ENCODE measurements at regions not wholly inside any gene's neighbourhood (a gene's known extent, or its start where the extent isn't known, plus 50 kb on each side); places are given as distances from the start of the nearest gene placed in this dataset.

DNA sequence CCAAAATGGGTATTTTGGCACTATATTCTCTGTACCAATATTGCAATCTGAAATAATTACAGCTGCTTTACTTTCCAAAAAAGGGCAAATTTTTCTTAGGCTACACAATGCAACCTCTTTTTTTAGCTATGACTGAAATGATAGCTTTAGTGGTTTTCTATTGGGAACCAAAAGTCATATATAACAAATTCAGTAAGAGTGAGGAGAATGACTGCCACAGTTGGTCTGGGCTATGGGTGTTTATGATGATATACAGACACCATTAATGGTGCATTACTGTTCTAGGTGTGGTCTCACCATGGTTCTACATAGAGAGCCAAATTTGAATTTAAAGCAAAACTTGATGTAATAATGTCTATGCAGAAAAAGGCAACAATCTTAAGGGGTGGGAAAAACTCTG is 72.3 kb upstream of the PTBP2 start:
- H3K4me3 ChIP-seq: no peak overlapping the region
- no peak overlapping the region for H3K27ac ChIP-seq
- no peak for TF ChIP-seq Cebpa-rat (IDR thresholded peaks at IDR 0.05)
- H4K20me1 ChIP-seq: no peaks in the 10 kb centered on the region
- no peaks in the 10 kb centered on the region for H3K36me3 ChIP-seq
- no peaks in the 10 kb centered on the region for H3K9me3 ChIP-seq
- H3K4me1 ChIP-seq: peaks cover 5% of the 10 kb centered on the region; the same call in 1 of the 2 replicates
- no peaks in the 10 kb centered on the region for H3K27me3 ChIP-seq
- H3K9ac ChIP-seq: no peak overlapping the region
- H3K4me2 ChIP-seq: no peak overlapping the region

DNA sequence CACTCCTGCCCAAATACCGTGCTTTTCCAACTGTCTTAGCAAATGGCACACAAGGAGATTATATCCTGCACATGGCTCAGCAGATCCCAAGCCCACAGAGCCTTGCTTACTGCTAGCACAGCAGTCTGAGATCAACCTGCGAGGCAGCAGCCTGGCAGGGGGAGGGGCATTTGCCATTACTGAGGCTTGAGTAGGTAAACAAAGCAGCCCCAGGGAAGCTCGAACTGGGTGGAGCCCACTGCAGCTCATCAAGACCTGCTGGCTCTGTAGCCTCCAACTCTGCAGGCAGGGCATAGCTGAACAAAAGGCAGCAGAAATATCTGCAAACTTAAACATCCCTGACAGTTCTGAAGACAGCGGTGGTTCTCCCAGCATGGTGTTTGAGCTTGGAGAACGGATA is 70.1 kb upstream of the PTBP2 start:
- Histone ChIP-seq H3K4me2 (no peak overlapping the region), H3K9ac (no peak overlapping the region), H3K36me3 (no peaks in the 10 kb centered on the region), H4K20me1 (no peaks in the 10 kb centered on the region), H3K4me3 (no peak overlapping the region), H3K27me3 (no peaks in the 10 kb centered on the region), H3K9me3 (no peaks in the 10 kb centered on the region), H3K4me1 (peaks cover 1% of the 10 kb centered on the region; the same call in 1 of the 2 replicates), H3K27ac (no peak overlapping the region)
- no peak for TF ChIP-seq Cebpa-rat (IDR thresholded peaks at IDR 0.05)

DNA sequence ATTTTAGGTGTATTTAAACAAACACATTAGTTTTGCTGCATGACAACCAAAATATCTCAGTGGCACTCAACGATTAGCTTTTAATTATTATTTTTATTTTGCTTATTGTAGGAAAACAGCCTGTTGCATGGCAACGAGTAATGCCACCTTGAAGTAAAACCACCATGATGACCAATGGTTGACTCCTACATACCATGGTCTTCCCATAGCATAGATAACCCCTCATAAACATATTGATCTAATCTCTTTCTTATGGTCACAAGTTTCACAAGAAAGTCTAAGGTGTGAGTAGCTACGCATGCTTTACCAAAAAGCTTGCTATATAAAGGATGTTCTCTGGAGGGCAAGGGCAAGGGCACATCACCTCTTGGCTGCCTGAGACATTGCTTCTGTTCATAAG is 61.5 kb upstream of the PTBP2 start:
- Histone ChIP-seq H3K27ac (no peak overlapping the region), H3K9me3 (no peaks in the 10 kb centered on the region), H3K9ac (no peak overlapping the region), H3K4me2 (no peak overlapping the region), H3K4me1 (no peaks in the 10 kb centered on the region), H3K36me3 (no peaks in the 10 kb centered on the region), H4K20me1 (no peaks in the 10 kb centered on the region), H3K27me3 (no peaks in the 10 kb centered on the region), H3K4me3 (no peak overlapping the region)
- no peak for TF ChIP-seq Cebpa-rat (IDR thresholded peaks at IDR 0.05)

DNA sequence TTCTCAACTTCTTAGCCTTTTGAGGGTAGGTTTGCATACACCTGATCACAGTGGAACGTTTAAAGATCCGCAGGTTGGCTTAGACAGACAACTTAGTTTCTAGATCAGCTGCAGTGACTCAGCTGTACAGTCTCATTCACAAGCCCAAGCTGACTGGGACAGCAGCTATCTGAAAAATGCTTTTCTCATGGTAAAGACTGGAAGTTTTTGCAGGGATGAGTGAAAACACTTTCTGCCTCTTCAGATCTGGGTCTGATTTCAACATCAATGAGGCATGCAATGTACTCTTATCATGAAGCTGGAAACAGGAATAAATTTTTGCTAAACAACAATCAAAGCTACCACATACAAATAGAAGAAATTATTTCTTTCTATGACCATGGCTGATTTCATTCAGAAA is 61.1 kb upstream of the PTBP2 start:
- TF ChIP-seq Cebpa-rat (IDR thresholded peaks at IDR 0.05): no peak
- Histone ChIP-seq H3K9me3 (no peaks in the 10 kb centered on the region), H3K27ac (no peak overlapping the region), H4K20me1 (no peaks in the 10 kb centered on the region), H3K36me3 (no peaks in the 10 kb centered on the region), H3K27me3 (no peaks in the 10 kb centered on the region), H3K9ac (no peak overlapping the region), H3K4me1 (no peaks in the 10 kb centered on the region), H3K4me3 (no peak overlapping the region), H3K4me2 (no peak overlapping the region)
